ENCODE measurements at regions not wholly inside any gene's neighbourhood (a gene's known extent, or its start where the extent isn't known, plus 50 kb on each side); places are given as distances from the start of the nearest gene placed in this dataset.

DNA sequence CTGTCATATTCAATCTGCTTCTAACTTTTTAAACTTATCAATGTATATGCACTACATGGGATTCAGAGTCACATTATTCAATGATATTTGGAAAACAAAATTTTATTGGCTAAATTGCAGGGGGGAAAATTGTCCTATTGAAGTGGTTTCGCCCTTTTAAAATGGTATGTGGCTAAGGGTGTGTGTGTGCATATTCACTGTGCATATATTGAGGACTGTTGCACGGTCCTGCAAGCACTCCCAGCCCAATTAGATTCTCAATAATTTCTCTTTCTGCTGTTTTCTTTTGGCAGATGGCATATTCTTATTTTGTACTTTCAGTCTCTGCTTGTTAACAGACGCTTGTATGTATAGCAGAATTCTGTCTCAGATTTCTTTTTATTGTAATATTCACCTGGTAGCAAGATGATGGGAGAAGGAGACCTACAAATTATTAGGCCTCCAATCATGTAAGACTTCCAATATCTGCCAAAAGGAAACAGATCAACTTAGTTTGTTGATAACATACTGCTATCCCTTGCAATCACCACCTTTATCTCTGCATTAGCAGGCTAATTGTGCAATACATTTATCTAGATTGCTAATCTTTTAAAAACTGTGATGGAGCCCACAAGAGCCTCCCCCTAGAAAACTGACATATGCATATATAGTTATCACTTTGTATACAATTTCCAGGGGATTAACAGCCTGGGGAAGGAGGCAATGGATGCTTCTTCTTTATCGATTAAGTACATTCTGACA, 411.5 kb downstream of the PLK2 start:
- DNase-seq: no peak
- peaks cover 3% of the 10 kb centered on the region for H3K4me1 Mint-ChIP-seq (ENCODE audit: low read depth, unreplicated experiment)
- H3K9me3 Mint-ChIP-seq (ENCODE audit: low read depth, unreplicated experiment): no peaks in the 10 kb centered on the region
- no peak overlapping the region for H3K27ac Mint-ChIP-seq (ENCODE audit: unreplicated experiment)
- H3K36me3 Mint-ChIP-seq (ENCODE audit: insufficient read depth, unreplicated experiment): no peaks in the 10 kb centered on the region
- H3K27me3 Mint-ChIP-seq (ENCODE audit: unreplicated experiment): no peaks in the 10 kb centered on the region
- intact Hi-C loops (cut with micrococcal nuclease; ENCODE audit: unreplicated experiment): no loop called here
- CTCF ChIA-PET: no interaction called here
- BruUV-seq (replicated peaks): no TSS peak
- H3K4me3 Mint-ChIP-seq (ENCODE audit: low read depth, unreplicated experiment): no peak overlapping the region
- TF ChIP-seq, protein P1, sequence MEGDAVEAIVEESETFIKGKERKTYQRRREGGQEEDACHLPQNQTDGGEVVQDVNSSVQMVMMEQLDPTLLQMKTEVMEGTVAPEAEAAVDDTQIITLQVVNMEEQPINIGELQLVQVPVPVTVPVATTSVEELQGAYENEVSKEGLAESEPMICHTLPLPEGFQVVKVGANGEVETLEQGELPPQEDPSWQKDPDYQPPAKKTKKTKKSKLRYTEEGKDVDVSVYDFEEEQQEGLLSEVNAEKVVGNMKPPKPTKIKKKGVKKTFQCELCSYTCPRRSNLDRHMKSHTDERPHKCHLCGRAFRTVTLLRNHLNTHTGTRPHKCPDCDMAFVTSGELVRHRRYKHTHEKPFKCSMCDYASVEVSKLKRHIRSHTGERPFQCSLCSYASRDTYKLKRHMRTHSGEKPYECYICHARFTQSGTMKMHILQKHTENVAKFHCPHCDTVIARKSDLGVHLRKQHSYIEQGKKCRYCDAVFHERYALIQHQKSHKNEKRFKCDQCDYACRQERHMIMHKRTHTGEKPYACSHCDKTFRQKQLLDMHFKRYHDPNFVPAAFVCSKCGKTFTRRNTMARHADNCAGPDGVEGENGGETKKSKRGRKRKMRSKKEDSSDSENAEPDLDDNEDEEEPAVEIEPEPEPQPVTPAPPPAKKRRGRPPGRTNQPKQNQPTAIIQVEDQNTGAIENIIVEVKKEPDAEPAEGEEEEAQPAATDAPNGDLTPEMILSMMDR (IDR thresholded peaks at IDR 0.05; ENCODE audit: unreplicated experiment): no peak

DNA sequence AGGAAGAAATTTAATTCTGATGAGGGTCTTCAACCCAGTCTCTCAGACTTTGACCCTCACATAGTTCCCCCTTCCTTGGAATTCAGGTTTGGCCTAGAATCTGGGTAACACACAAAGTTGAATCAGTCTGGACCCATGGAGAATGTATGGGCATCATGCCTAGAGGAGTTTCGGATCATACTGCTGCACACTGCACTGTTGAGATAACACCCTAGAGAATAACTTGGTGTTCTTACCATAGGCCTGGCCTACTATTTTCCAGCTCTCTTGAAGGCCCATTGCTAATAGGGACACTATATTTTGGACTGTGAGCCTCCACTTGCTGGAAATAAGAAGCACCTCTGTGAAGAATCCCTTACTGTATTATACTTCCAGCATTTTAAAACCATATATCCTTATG, 413.5 kb downstream of the PLK2 start:
- Mint-ChIP-seq H3K4me1 (ENCODE audit: low read depth, unreplicated experiment) (peaks cover 12% of the 10 kb centered on the region), H3K27me3 (ENCODE audit: unreplicated experiment) (no peaks in the 10 kb centered on the region), H3K4me3 (ENCODE audit: low read depth, unreplicated experiment) (no peak overlapping the region)

DNA sequence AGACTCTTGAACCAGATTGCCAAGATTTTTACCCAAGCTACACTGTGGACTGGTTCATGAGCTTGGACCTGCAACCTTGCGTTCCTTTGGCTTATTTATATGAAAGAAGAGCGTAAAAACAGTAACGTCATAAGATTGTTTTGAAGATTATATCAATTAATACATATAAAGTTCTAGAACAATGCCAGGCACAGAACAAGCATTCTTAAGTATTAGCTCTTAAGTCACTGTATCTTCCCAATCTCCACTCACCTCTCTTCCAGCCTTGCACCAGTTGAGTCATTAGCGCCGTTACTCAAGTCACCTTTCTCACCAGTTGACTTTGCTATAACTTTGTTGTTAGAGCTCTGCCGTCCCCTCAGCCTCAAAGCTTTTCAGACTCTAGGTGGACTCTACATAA, 415.7 kb downstream of the PLK2 start:
- Mint-ChIP-seq H3K4me3 (ENCODE audit: low read depth, unreplicated experiment) (no peak overlapping the region), H3K9me3 (ENCODE audit: low read depth, unreplicated experiment) (no peaks in the 10 kb centered on the region), H3K36me3 (ENCODE audit: insufficient read depth, unreplicated experiment) (no peaks in the 10 kb centered on the region), H3K27me3 (ENCODE audit: unreplicated experiment) (no peaks in the 10 kb centered on the region), H3K4me1 (ENCODE audit: low read depth, unreplicated experiment) (peaks cover 12% of the 10 kb centered on the region), H3K27ac (ENCODE audit: unreplicated experiment) (no peak overlapping the region)
- TF ChIP-seq, protein P1 (IDR thresholded peaks at IDR 0.05; ENCODE audit: unreplicated experiment): no peak
- BruUV-seq (replicated peaks): no TSS peak
- no peak for DNase-seq
- intact Hi-C loops (cut with micrococcal nuclease; ENCODE audit: unreplicated experiment): no loop called here
- CTCF ChIA-PET: interaction anchor here (0.7 kb wide), 1 partner anchor 29 kb away, joined by 3 read pairs; no protein-coding TSS in a partner anchor

More for the DNA sequence above, 413.5 kb downstream of the PLK2 start:
- intact Hi-C loops (cut with micrococcal nuclease; ENCODE audit: unreplicated experiment): no loop called here
- CTCF ChIA-PET: no interaction called here
- no TSS peak for BruUV-seq (replicated peaks)
- Mint-ChIP-seq H3K36me3 (ENCODE audit: insufficient read depth, unreplicated experiment) (no peaks in the 10 kb centered on the region), H3K9me3 (ENCODE audit: low read depth, unreplicated experiment) (no peaks in the 10 kb centered on the region), H3K27ac (ENCODE audit: unreplicated experiment) (no peak overlapping the region)
- no peak for DNase-seq
- TF ChIP-seq, protein P1 (IDR thresholded peaks at IDR 0.05; ENCODE audit: unreplicated experiment): no peak

DNA sequence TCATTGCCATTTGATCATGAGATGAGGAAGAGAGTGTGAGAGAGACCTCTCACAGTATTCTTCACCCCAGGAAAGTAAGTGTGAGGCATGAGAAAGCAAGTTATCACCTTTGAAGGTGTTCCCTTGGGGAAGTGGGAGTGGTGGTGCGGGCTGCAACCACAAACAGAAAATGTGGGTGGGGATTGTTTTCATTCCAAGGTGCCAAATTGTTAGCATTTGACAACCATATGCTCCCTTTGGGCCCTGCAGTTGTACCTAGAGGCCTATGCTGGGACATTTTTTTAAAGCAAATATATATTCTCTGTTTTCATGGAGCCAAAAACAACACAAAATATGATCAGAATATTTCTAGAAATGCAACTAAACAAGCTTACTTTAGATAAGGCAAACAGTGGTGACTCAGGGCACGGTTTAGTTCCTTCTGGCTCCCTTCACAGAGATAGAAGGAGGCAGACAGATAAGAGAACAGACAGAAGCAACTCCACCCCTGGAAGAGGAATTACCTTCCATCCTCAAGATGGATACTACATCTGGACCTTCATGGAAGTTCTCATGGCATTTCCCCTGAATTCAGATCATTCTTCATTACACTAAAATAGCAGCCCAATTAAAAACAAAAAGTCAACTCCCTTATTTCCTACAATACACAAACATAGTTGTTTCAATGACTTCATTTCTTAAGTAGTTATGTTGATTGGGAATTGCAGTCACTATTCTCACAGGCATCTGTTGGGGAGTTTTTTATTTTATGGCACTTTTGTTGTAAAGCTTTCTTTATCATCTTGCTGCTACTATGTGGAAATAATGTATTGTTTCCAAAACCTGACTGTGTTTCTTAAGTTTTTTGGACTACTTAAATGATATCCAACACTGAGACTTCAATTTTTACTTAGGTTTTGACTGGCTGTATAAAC, 416.6 kb downstream of the PLK2 start:
- no peaks in the 10 kb centered on the region for H3K36me3 Mint-ChIP-seq (ENCODE audit: insufficient read depth, unreplicated experiment)
- intact Hi-C loops (cut with micrococcal nuclease; ENCODE audit: unreplicated experiment): no loop called here
- no peaks in the 10 kb centered on the region for H3K27me3 Mint-ChIP-seq (ENCODE audit: unreplicated experiment)

More for the DNA sequence above, 416.6 kb downstream of the PLK2 start:
- no peak overlapping the region for H3K27ac Mint-ChIP-seq (ENCODE audit: unreplicated experiment)
- BruUV-seq (replicated peaks): no TSS peak
- no peaks in the 10 kb centered on the region for H3K9me3 Mint-ChIP-seq (ENCODE audit: low read depth, unreplicated experiment)
- TF ChIP-seq, protein P1 (IDR thresholded peaks at IDR 0.05; ENCODE audit: unreplicated experiment): no peak
- CTCF ChIA-PET: interaction anchor here (0.7 kb wide), 1 partner anchor 1973 kb away, joined by 3 read pairs; no protein-coding TSS in a partner anchor
- H3K4me1 Mint-ChIP-seq (ENCODE audit: low read depth, unreplicated experiment): peaks cover 12% of the 10 kb centered on the region
- DNase-seq: no peak
- H3K4me3 Mint-ChIP-seq (ENCODE audit: low read depth, unreplicated experiment): no peak overlapping the region
